GM12873 (cell line): ENCODE measurements at regions not wholly inside any gene's neighbourhood (a gene's known extent, or its start where the extent isn't known, plus 50 kb on each side); places are given as distances from the start of the nearest gene placed in this dataset.

ENCODE experiments used
- CTCF ChIP-seq: IDR thresholded peaks from 2 replicates; pipeline ENCODE4 v1.5.1; 2012; ENCODE audit warnings: low read depth, mild to moderate bottlenecking, moderate library complexity, low read length, control low read depth; ENCODE audit not compliant: insufficient read depth; ENCODE audit errors: missing control alignments

GRCh38 chr21:28235169-28235895 lies 757.3 kb downstream of the LTN1 start:
- no peak for TF ChIP-seq CTCF

- TF ChIP-seq CTCF: no peak
These were observed 758.4 kb downstream of the LTN1 start for GRCh38 chr21:28234326-28234725.

- no peak for TF ChIP-seq CTCF
These were observed 759.0 kb downstream of the LTN1 start for GRCh38 chr21:28233536-28234220.

GRCh38 chr21:28230559-28230958 lies 762.1 kb downstream of the LTN1 start:
- TF ChIP-seq CTCF: no peak

GRCh38 chr21:28229814-28230213 lies 762.9 kb downstream of the LTN1 start:
- TF ChIP-seq CTCF: no peak

GRCh38 chr21:28228636-28228995 lies 764.1 kb downstream of the LTN1 start:
- TF ChIP-seq CTCF: no peak

- TF ChIP-seq CTCF: no peak
These were observed 764.6 kb downstream of the LTN1 start for GRCh38 chr21:28227881-28228635.
